Progenitor cell of endocrine pancreas (in vitro differentiated cells): ENCODE measurements at regions not wholly inside any gene's neighbourhood (a gene's known extent, or its start where the extent isn't known, plus 50 kb on each side); places are given as distances from the start of the nearest gene placed in this dataset.

ENCODE experiments used
- DNase-seq: peaks from one replicate; pipeline ENCODE4 v3.0.0; 2021; ENCODE audit warnings: low spot score; ENCODE audit not compliant: unreplicated experiment
- H3K27ac Mint-ChIP-seq: 2 replicates; pipeline ENCODE4 v1.8.0; 2021; ENCODE audit warnings: mild to moderate bottlenecking, moderate library complexity, mixed read lengths
- H3K27me3 Mint-ChIP-seq: 2 replicates; pipeline ENCODE4 v1.8.0; 2021; ENCODE audit warnings: mixed read lengths
- H3K36me3 Mint-ChIP-seq: 2 replicates; pipeline ENCODE4 v1.8.0; 2022; ENCODE audit warnings: mixed read lengths; ENCODE audit not compliant: insufficient read depth
- H3K4me1 Mint-ChIP-seq: 2 replicates; pipeline ENCODE4 v1.8.0; 2021; ENCODE audit warnings: low read depth, mixed read lengths
- H3K4me3 Mint-ChIP-seq: 2 replicates; pipeline ENCODE4 v1.8.0; 2021; ENCODE audit warnings: low read depth, mild to moderate bottlenecking, moderate library complexity, mixed read lengths
- H3K9me3 Mint-ChIP-seq: 2 replicates; pipeline ENCODE4 v1.8.0; 2021; ENCODE audit warnings: low read depth, mixed read lengths
- CTCF ChIP-seq: fragments of 200-600 bp; sonication (generic); IDR thresholded peaks from one replicate; pipeline ENCODE4 v1.5.0; 2021; ENCODE audit warnings: antibody characterized with exemption, mild to moderate bottlenecking; ENCODE audit not compliant: unreplicated experiment

- H3K27me3 Mint-ChIP-seq, result peaks cover 21% of the 10 kb centered on the region
- TF ChIP-seq CTCF, result no peak
- no peak overlapping the region for H3K27ac Mint-ChIP-seq
- H3K36me3 Mint-ChIP-seq, result no peaks in the 10 kb centered on the region
- peaks cover 5% of the 10 kb centered on the region for H3K4me1 Mint-ChIP-seq
- H3K4me3 Mint-ChIP-seq, result no peak overlapping the region
- DNase-seq, result peak; percentile 9
- H3K9me3 Mint-ChIP-seq, result no peaks in the 10 kb centered on the region
Measured at GRCh38 chr2:120401275-120402066, 55.5 kb downstream of the INHBB start.

- no peak overlapping the region for H3K27ac Mint-ChIP-seq
- H3K27me3 Mint-ChIP-seq, result peaks cover 18% of the 10 kb centered on the region
Measured at GRCh38 chr2:120402067-120402433, 56.1 kb downstream of the INHBB start.

GRCh38 chr2:120402508-120402907 is 56.6 kb downstream of the INHBB start:
- H3K36me3 Mint-ChIP-seq, result no peaks in the 10 kb centered on the region
- no peak for DNase-seq
- peaks cover 5% of the 10 kb centered on the region for H3K4me1 Mint-ChIP-seq
- H3K9me3 Mint-ChIP-seq, result no peaks in the 10 kb centered on the region
- no peak overlapping the region for H3K4me3 Mint-ChIP-seq
- H3K27me3 Mint-ChIP-seq, result peaks cover 16% of the 10 kb centered on the region
- no peak for TF ChIP-seq CTCF
- H3K27ac Mint-ChIP-seq, result no peak overlapping the region

More at GRCh38 chr2:120402067-120402433, 56.1 kb downstream of the INHBB start:
- no peak for TF ChIP-seq CTCF
- H3K4me1 Mint-ChIP-seq, result peaks cover 5% of the 10 kb centered on the region
- no peak for DNase-seq
- H3K9me3 Mint-ChIP-seq, result no peaks in the 10 kb centered on the region
- no peak overlapping the region for H3K4me3 Mint-ChIP-seq
- H3K36me3 Mint-ChIP-seq, result no peaks in the 10 kb centered on the region

- H3K27ac Mint-ChIP-seq, result no peak overlapping the region
- H3K9me3 Mint-ChIP-seq, result no peaks in the 10 kb centered on the region
- TF ChIP-seq CTCF, result no peak
- DNase-seq, result no peak
- no peak overlapping the region for H3K4me3 Mint-ChIP-seq
- peaks cover 5% of the 10 kb centered on the region for H3K4me1 Mint-ChIP-seq
- no peaks in the 10 kb centered on the region for H3K36me3 Mint-ChIP-seq
- peaks cover 14% of the 10 kb centered on the region for H3K27me3 Mint-ChIP-seq
Measured at GRCh38 chr2:120403261-120403660, 57.3 kb downstream of the INHBB start.

- H3K27ac Mint-ChIP-seq, result no peak overlapping the region
- no peak for DNase-seq
- H3K9me3 Mint-ChIP-seq, result peaks cover 3% of the 10 kb centered on the region
- H3K36me3 Mint-ChIP-seq, result no peaks in the 10 kb centered on the region
- no peak overlapping the region for H3K4me3 Mint-ChIP-seq
- H3K4me1 Mint-ChIP-seq, result peaks cover 3% of the 10 kb centered on the region
- H3K27me3 Mint-ChIP-seq, result peaks cover 14% of the 10 kb centered on the region
- TF ChIP-seq CTCF, result no peak
Measured at GRCh38 chr2:120403676-120404075, 57.7 kb downstream of the INHBB start.
